Right lobe of liver (tissue), 6 donors: ENCODE measurements at regions not wholly inside any gene's neighbourhood (a gene's known extent, or its start where the extent isn't known, plus 50 kb on each side); places are given as distances from the start of the nearest gene placed in this dataset.

Experiments used
- ATAC-seq, 4 donors: fragments of 200-7000 bp; cut with Tn5 transposase; one replicate each; pipeline ENCODE4 v1.9.1; 2020; ENCODE audit warnings: mild to moderate bottlenecking in 4 of 4, moderate library complexity in 4 of 4
- DNase-seq, 3 donors: peaks; one replicate each; pipeline ENCODE4 v3.0.0-alpha.2; 2020
- H3K27ac ChIP-seq, 3 donors: fragments of 200-600 bp; one replicate each; pipeline ENCODE4 v1.8.0; 2022
- H3K27me3 ChIP-seq, 2 donors: fragments of 200-600 bp; one replicate each; pipeline ENCODE4 v1.8.0; 2022
- H3K36me3 ChIP-seq, 4 donors: fragments of 200-600 bp; sonication (generic) in 1 of 4; one replicate each; pipeline versions ENCODE4 v1.5.1 to v1.8.0; 2017 to 2022; ENCODE audit warnings: control low read depth in 1 of 4
- H3K4me1 ChIP-seq, 4 donors: fragments of 200-600 bp; sonication (generic) in 1 of 4; one replicate each; pipeline versions ENCODE4 v1.5.1 to v1.8.0; 2017 to 2022; ENCODE audit warnings: control low read depth in 1 of 4
- H3K4me3 ChIP-seq, 3 donors: fragments of 200-600 bp; one replicate each; pipeline ENCODE4 v1.8.0; 2022
- H3K9me3 ChIP-seq, 4 donors: fragments of 200-600 bp; sonication (generic) in 1 of 4; one replicate each; pipeline versions ENCODE4 v1.5.1 to v1.8.0; 2017 to 2022; ENCODE audit warnings: control low read depth in 1 of 4
- POLR2A ChIP-seq: fragments of 450-650 bp; IDR thresholded peaks from one replicate; pipeline ENCODE4 v1.6.1; 2017; ENCODE audit warnings: antibody characterized with exemption, mild to moderate bottlenecking
- WGBS: methylation state at CpG from one replicate; pipeline ENCODE4 v1.1.6; 2018; ENCODE audit warnings: low coverage, low lambda C conversion rate; ENCODE audit not compliant: insufficient coverage; ENCODE audit errors: missing lambda C conversion rate; 5-methylcytosine and 5-hydroxymethylcytosine counted together
- intact Hi-C, 2 donors: fragments of 100-400 bp; cut with DNase I; formaldehyde crosslinking; loops; one replicate each; pipeline versions ENCODE4 v1.11.2 to v1.14.1; 2022
- TF ChIP-seq, protein P1 (sequence below), 4 donors: fragments of 200-600 bp in 3 of 4; fragments of 450-650 bp in 1 of 4; IDR thresholded peaks; one replicate each; pipeline versions ENCODE4 v1.5.1 to v1.8.0; 2016 to 2022; ENCODE audit warnings: antibody characterized with exemption in 4 of 4, mild to moderate bottlenecking in 2 of 4
- donor health status: DM: no; HTN: yes; CAD: no.
- donor health status: DM: no; HTN: no; CAD: no.
- donor health status: DM: no; HTN: no; CAD: no.
- donor health status: DM: no; HTN: yes; CAD: no.
- donor health status: DM: no; HTN: yes; CAD: no.

DNA sequence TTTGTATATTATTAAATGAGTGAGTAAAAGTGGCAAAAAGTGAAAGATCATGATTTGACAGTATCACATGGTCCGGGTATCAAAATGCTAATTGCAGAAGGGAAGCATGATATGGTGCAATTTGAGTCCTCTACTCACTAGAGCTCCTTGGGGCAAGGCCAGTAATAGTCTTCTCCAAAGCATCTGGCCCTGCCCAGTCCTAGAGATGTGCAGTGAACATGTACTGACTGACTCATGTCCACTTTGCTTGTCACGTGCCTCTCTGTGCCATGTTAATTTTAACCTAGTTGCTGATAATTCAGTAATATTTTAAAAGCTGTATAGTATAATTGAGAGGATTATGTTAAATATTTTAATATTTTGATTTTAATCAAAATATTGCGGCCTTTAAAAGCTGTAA, 54.6 kb upstream of the TENM3 start:
- TF ChIP-seq, protein P1, sequence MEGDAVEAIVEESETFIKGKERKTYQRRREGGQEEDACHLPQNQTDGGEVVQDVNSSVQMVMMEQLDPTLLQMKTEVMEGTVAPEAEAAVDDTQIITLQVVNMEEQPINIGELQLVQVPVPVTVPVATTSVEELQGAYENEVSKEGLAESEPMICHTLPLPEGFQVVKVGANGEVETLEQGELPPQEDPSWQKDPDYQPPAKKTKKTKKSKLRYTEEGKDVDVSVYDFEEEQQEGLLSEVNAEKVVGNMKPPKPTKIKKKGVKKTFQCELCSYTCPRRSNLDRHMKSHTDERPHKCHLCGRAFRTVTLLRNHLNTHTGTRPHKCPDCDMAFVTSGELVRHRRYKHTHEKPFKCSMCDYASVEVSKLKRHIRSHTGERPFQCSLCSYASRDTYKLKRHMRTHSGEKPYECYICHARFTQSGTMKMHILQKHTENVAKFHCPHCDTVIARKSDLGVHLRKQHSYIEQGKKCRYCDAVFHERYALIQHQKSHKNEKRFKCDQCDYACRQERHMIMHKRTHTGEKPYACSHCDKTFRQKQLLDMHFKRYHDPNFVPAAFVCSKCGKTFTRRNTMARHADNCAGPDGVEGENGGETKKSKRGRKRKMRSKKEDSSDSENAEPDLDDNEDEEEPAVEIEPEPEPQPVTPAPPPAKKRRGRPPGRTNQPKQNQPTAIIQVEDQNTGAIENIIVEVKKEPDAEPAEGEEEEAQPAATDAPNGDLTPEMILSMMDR (IDR thresholded peaks at IDR 0.05): no peak
- no peak for TF ChIP-seq POLR2A
- no peak for DNase-seq
- H3K4me1 ChIP-seq: no peaks in the 10 kb centered on the region
- H3K27ac ChIP-seq: no peak overlapping the region
- intact Hi-C loops: no loop called here
- H3K27me3 ChIP-seq: no peaks in the 10 kb centered on the region
- no peak overlapping the region for H3K4me3 ChIP-seq
- no peaks in the 10 kb centered on the region for H3K9me3 ChIP-seq
- ATAC-seq: no peak
- 72% methylated on average over 3 of the region's 3 CpGs for WGBS
- no peaks in the 10 kb centered on the region for H3K36me3 ChIP-seq

DNA sequence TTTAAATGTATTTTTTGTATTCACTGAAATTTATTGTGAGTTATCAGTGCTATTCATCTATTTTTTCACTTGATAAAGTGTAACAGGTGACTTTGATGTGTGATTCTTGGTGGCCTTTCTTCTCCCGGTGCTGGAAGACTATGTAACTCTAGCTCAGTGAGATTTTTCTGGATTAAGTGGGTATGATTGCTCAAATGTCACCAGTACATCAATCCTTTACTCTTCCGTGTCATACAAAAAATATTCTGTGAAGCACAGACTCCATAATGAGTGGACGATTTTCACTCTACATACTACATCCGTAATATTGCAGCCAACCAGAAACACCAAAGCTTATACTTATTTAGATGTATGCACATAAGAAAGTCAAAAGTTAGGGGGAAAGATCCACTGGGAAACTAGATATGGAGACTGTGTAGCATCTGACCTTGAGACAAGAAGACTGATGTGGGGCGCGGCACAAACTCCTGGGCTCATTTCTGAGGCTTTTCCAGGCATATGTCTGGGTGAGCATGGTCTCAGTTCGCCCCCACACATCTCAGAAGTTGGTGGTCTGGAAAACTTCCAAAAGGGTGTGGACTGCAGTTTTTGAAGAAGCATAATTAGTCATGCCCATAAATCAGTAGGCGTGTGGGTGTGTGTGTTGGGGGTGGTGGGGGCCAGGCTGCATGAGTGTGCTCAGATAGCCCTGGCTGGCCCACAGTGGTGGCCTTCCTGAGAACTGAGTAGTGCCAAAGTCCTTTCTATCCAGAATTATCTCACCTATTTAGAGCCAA, 53.9 kb upstream of the TENM3 start:
- 63% methylated on average over 7 of the region's 8 CpGs for WGBS
- ATAC-seq (no peak), DNase-seq (no peak)

DNA sequence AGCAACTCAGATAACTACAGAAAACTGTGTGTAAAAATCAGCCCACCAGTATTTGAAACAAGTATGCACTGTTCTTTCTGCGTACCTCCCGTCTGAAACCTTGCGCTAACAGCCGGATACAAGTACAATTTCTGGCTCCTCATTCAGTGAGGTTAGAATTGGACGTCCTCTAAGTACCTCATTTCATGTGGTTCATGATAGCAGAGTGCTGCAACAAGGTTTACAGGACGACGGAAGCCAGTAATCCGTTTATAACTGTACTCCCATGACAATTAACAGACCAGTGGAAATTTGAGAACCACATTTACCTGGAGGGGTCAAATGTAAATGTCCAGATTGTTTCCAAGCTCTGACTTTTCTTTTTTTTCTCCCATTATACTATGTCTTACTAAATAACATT, 52.9 kb upstream of the TENM3 start:
- DNase-seq (no peak), ATAC-seq (no peak)
- Histone ChIP-seq H3K27me3 (no peaks in the 10 kb centered on the region), H3K4me3 (no peak overlapping the region), H3K9me3 (no peaks in the 10 kb centered on the region), H3K36me3 (no peaks in the 10 kb centered on the region), H3K4me1 (no peaks in the 10 kb centered on the region), H3K27ac (no peak overlapping the region)
- WGBS: 65% methylated on average over 8 of the region's 8 CpGs
- TF ChIP-seq, protein P1 (IDR thresholded peaks at IDR 0.05): no peak
- no peak for TF ChIP-seq POLR2A
- intact Hi-C loops: no loop called here

More for the DNA sequence above, 53.9 kb upstream of the TENM3 start:
- Histone ChIP-seq H3K4me1 (no peaks in the 10 kb centered on the region), H3K9me3 (no peaks in the 10 kb centered on the region), H3K27ac (no peak overlapping the region), H3K36me3 (no peaks in the 10 kb centered on the region), H3K27me3 (no peaks in the 10 kb centered on the region), H3K4me3 (no peak overlapping the region)
- intact Hi-C loops: no loop called here
- TF ChIP-seq, protein P1 (IDR thresholded peaks at IDR 0.05): no peak
- TF ChIP-seq POLR2A: no peak

DNA sequence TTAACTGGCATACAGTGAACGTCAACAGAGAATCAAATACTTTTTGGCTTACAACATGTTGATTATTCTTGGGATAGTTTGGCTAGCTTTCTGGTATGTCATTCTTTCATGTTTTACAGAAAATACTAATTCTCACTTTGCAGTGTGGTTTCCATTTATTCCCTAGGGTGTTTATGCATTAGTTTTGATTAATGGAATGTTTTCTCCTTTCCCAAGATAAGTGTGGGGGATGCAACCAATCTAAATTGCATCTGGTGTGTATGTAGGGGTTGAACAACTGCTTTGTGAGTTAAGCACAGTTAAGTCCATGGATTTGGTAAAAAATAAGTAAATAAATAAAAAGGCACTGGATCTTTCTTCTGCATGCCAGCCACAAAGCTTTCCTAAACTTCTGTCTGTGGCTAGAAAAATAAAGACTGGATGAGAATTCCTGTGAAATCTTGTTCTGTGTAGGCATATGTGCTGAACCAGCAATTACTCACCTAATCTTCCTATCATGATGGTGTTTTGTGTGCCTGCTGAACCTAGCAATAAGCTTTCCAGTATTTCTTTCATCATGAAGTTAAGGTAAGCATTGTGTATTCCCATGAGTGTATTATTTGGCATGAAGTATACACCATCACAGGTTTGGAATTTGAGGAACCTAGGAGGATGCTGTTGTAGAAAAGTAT, 50.6 kb upstream of the TENM3 start:
- Histone ChIP-seq H3K36me3 (no peaks in the 10 kb centered on the region), H3K27me3 (no peaks in the 10 kb centered on the region), H3K4me3 (no peak overlapping the region), H3K9me3 (no peaks in the 10 kb centered on the region), H3K27ac (no peak overlapping the region), H3K4me1 (no peaks in the 10 kb centered on the region)
- ATAC-seq: no peak
- TF ChIP-seq, protein P1 (IDR thresholded peaks at IDR 0.05): no peak
- TF ChIP-seq POLR2A: no peak
- intact Hi-C loops: no loop called here
- WGBS: 62% methylated on average over 1 of the region's 1 CpG
- DNase-seq: no peak
